Endothelial cell (in vitro differentiated cells): ENCODE measurements at regions not wholly inside any gene's neighbourhood (a gene's known extent, or its start where the extent isn't known, plus 50 kb on each side); places are given as distances from the start of the nearest gene placed in this dataset.
"Not testable (repeated sequence)": the region's sequence is repeated elsewhere in the genome, so short reads cannot be mapped to it uniquely, and the experiment has no call there.

Experiments used
- DNase-seq: peaks from one replicate; pipeline ENCODE4 v3.0.0; 2021; ENCODE audit warnings: low spot score
- H3K27ac Mint-ChIP-seq: one replicate; pipeline ENCODE4 v1.8.0; 2021; ENCODE audit warnings: mixed read lengths, inconsistent platforms; ENCODE audit not compliant: unreplicated experiment
- H3K27me3 Mint-ChIP-seq: one replicate; pipeline ENCODE4 v1.8.0; 2021; ENCODE audit warnings: mild to moderate bottlenecking, moderate library complexity, mixed read lengths, inconsistent platforms; ENCODE audit not compliant: unreplicated experiment
- H3K36me3 Mint-ChIP-seq: one replicate; pipeline ENCODE4 v1.8.0; 2021; ENCODE audit warnings: mild to moderate bottlenecking, low read depth, mixed read lengths, inconsistent platforms; ENCODE audit not compliant: unreplicated experiment
- H3K4me1 Mint-ChIP-seq: one replicate; pipeline ENCODE4 v1.8.0; 2021; ENCODE audit warnings: mild to moderate bottlenecking, mixed read lengths, inconsistent platforms; ENCODE audit not compliant: unreplicated experiment
- H3K4me3 Mint-ChIP-seq: one replicate; pipeline ENCODE4 v1.8.0; 2021; ENCODE audit warnings: mild to moderate bottlenecking, mixed read lengths, inconsistent platforms; ENCODE audit not compliant: unreplicated experiment
- H3K9me3 Mint-ChIP-seq: one replicate; pipeline ENCODE4 v1.8.0; 2021; ENCODE audit warnings: mixed read lengths, inconsistent platforms; ENCODE audit not compliant: unreplicated experiment
- CTCF ChIP-seq: fragments of 200-600 bp; sonication (generic); IDR thresholded peaks from one replicate; pipeline ENCODE4 v1.5.0; 2021; ENCODE audit warnings: antibody characterized with exemption; ENCODE audit not compliant: unreplicated experiment

GRCh38 chr11:134589129-134589528, 177.1 kb upstream of the B3GAT1 start:
- TF ChIP-seq CTCF: no peak
- Mint-ChIP-seq H3K4me1 (peaks cover 21% of the 10 kb centered on the region), H3K36me3 (no peaks in the 10 kb centered on the region), H3K4me3 (no peak overlapping the region), H3K9me3 (no peaks in the 10 kb centered on the region), H3K27me3 (no peaks in the 10 kb centered on the region), H3K27ac (no peak overlapping the region)
- no peak for DNase-seq

GRCh38 chr11:134588460-134589110, 176.5 kb upstream of the B3GAT1 start:
- H3K27me3 Mint-ChIP-seq, DNase-seq, H3K27ac Mint-ChIP-seq, H3K36me3 Mint-ChIP-seq, H3K9me3 Mint-ChIP-seq, H3K4me3 Mint-ChIP-seq: not testable (repeated sequence)
- peaks cover 26% of the 10 kb centered on the region for H3K4me1 Mint-ChIP-seq

- Mint-ChIP-seq H3K27me3 (no peaks in the 10 kb centered on the region), H3K4me3 (no peak overlapping the region), H3K4me1 (peaks cover 31% of the 10 kb centered on the region), H3K9me3 (no peaks in the 10 kb centered on the region), H3K27ac (no peak overlapping the region), H3K36me3 (no peaks in the 10 kb centered on the region)
- DNase-seq: no peak
- no peak for TF ChIP-seq CTCF
Observed at GRCh38 chr11:134587345-134587744, 175.3 kb upstream of the B3GAT1 start.

- no peak for TF ChIP-seq CTCF
- H3K27ac Mint-ChIP-seq: no peak overlapping the region
Observed at GRCh38 chr11:134586726-134587125, 174.7 kb upstream of the B3GAT1 start.

GRCh38 chr11:134585666-134586610, 173.9 kb upstream of the B3GAT1 start:
- Mint-ChIP-seq H3K27ac (no peak overlapping the region), H3K4me3 (no peak overlapping the region), H3K9me3 (no peaks in the 10 kb centered on the region), H3K27me3 (no peaks in the 10 kb centered on the region), H3K36me3 (no peaks in the 10 kb centered on the region), H3K4me1 (peaks cover 31% of the 10 kb centered on the region)
- no peak for TF ChIP-seq CTCF
- DNase-seq: no peak

More at GRCh38 chr11:134586726-134587125, 174.7 kb upstream of the B3GAT1 start:
- no peak for DNase-seq
- H3K4me1 Mint-ChIP-seq: peaks cover 31% of the 10 kb centered on the region
- no peak overlapping the region for H3K4me3 Mint-ChIP-seq
- no peaks in the 10 kb centered on the region for H3K36me3 Mint-ChIP-seq
- H3K27me3 Mint-ChIP-seq: no peaks in the 10 kb centered on the region
- H3K9me3 Mint-ChIP-seq: no peaks in the 10 kb centered on the region
